Smooth muscle cell (in vitro differentiated cells): ENCODE measurements at regions not wholly inside any gene's neighbourhood (a gene's known extent, or its start where the extent isn't known, plus 50 kb on each side); places are given as distances from the start of the nearest gene placed in this dataset.

ENCODE experiments used
- DNase-seq: peaks from one replicate; lab custom pipeline; 2025; ENCODE audit not compliant: unreplicated experiment; lab: John Stamatoyannopoulos, UW
- H2AFZ ChIP-seq: fragments of 200-600 bp; sonication (generic); 2 replicates; pipeline ENCODE4 v1.6.0; 2016; ENCODE audit warnings: antibody characterized with exemption, low read depth, mild to moderate bottlenecking
- H3F3A ChIP-seq: fragments of 200-600 bp; sonication (generic); 2 replicates; pipeline ENCODE4 v1.6.0; 2017; ENCODE audit warnings: antibody characterized with exemption, low read depth
- H3K27ac ChIP-seq: fragments of 200-600 bp; sonication (generic); 2 replicates; pipeline ENCODE4 v1.5.1; 2016; ENCODE audit warnings: low read depth, mild to moderate bottlenecking
- H3K27me3 ChIP-seq: fragments of 200-600 bp; sonication (generic); 2 replicates; pipeline ENCODE4 v1.6.1; 2016; ENCODE audit warnings: low read depth, mild to moderate bottlenecking
- H3K36me3 ChIP-seq: fragments of 200-600 bp; sonication (generic); 2 replicates; pipeline ENCODE4 v1.5.1; 2016; ENCODE audit warnings: low read depth
- H3K4me1 ChIP-seq: fragments of 200-600 bp; sonication (generic); 2 replicates; pipeline ENCODE4 v1.5.1; 2016; ENCODE audit warnings: low read depth
- H3K4me2 ChIP-seq: fragments of 200-600 bp; sonication (generic); 2 replicates; pipeline ENCODE4 v1.6.0; 2016; ENCODE audit warnings: mild to moderate bottlenecking
- H3K4me3 ChIP-seq: fragments of 200-600 bp; sonication (generic); 2 replicates; pipeline ENCODE4 v1.5.1; 2016; ENCODE audit warnings: mild to moderate bottlenecking
- H3K79me2 ChIP-seq: fragments of 200-600 bp; sonication (generic); 2 replicates; pipeline ENCODE4 v1.6.0; 2016; ENCODE audit warnings: low read depth, mild to moderate bottlenecking
- H3K9ac ChIP-seq: fragments of 200-600 bp; sonication (generic); 2 replicates; pipeline ENCODE4 v1.6.0; 2016; ENCODE audit warnings: low read depth
- H3K9me3 ChIP-seq: fragments of 200-600 bp; sonication (generic); replicated peaks from 2 replicates; pipeline ENCODE4 v1.5.1; 2016; ENCODE audit warnings: low read depth
- H4K20me1 ChIP-seq: fragments of 200-600 bp; sonication (generic); 2 replicates; pipeline ENCODE4 v1.6.0; 2016; ENCODE audit warnings: low read depth
- CTCF ChIP-seq: fragments of 200-600 bp; sonication (generic); IDR thresholded peaks from 2 replicates; pipeline ENCODE4 v1.5.1; 2017; ENCODE audit warnings: borderline replicate concordance, mild to moderate bottlenecking, antibody characterized with exemption; ENCODE audit not compliant: insufficient read depth, poor library complexity, severe bottlenecking
- WGBS: methylation state at CpG from one replicate; pipeline ENCODE4 v1.1.7; 2016; ENCODE audit warnings: low lambda C conversion rate; 5-methylcytosine and 5-hydroxymethylcytosine counted together

GRCh38 chr18:65343571-65343970 lies 407.2 kb upstream of the CDH7 start:
- H4K20me1 ChIP-seq = no peaks in the 10 kb centered on the region
- no peaks in the 10 kb centered on the region for H3K79me2 ChIP-seq
- TF ChIP-seq CTCF = no peak
- no peak overlapping the region for H2AFZ ChIP-seq
- H3K27ac ChIP-seq = no peak overlapping the region
- 97% methylated on average over 5 of the region's 5 CpGs for WGBS
- H3K9ac ChIP-seq = no peak overlapping the region
- H3K4me2 ChIP-seq = no peak overlapping the region
- H3K9me3 ChIP-seq = no peaks in the 10 kb centered on the region
- H3F3A ChIP-seq = no peaks in the 10 kb centered on the region
- H3K4me1 ChIP-seq = no peaks in the 10 kb centered on the region
- H3K27me3 ChIP-seq = no peaks in the 10 kb centered on the region
- no peaks in the 10 kb centered on the region for H3K36me3 ChIP-seq
- no peak for DNase-seq
- no peak overlapping the region for H3K4me3 ChIP-seq

GRCh38 chr18:65336411-65336810 lies 414.4 kb upstream of the CDH7 start:
- DNase-seq = no peak
- H3K4me3 ChIP-seq = no peak overlapping the region
- H3K27ac ChIP-seq = no peak overlapping the region
- no peak overlapping the region for H3K9ac ChIP-seq
- H4K20me1 ChIP-seq = no peaks in the 10 kb centered on the region
- no peaks in the 10 kb centered on the region for H3F3A ChIP-seq
- H3K4me1 ChIP-seq = no peaks in the 10 kb centered on the region
- no peak for TF ChIP-seq CTCF
- no peaks in the 10 kb centered on the region for H3K36me3 ChIP-seq
- no peak overlapping the region for H3K4me2 ChIP-seq
- H2AFZ ChIP-seq = no peak overlapping the region
- no peaks in the 10 kb centered on the region for H3K27me3 ChIP-seq
- no peaks in the 10 kb centered on the region for H3K9me3 ChIP-seq
- 89% methylated on average over 3 of the region's 3 CpGs for WGBS
- no peaks in the 10 kb centered on the region for H3K79me2 ChIP-seq

GRCh38 chr18:65329010-65329409 lies 421.8 kb upstream of the CDH7 start:
- DNase-seq = no peak
- no peak overlapping the region for H3K27ac ChIP-seq
- H3K36me3 ChIP-seq = no peaks in the 10 kb centered on the region
- no peak overlapping the region for H3K4me3 ChIP-seq
- no peaks in the 10 kb centered on the region for H3K27me3 ChIP-seq
- no peak overlapping the region for H3K9ac ChIP-seq
- H3K4me2 ChIP-seq = no peak overlapping the region
- WGBS = 93% methylated on average over 2 of the region's 2 CpGs
- no peak for TF ChIP-seq CTCF
- H4K20me1 ChIP-seq = no peaks in the 10 kb centered on the region
- H3K4me1 ChIP-seq = no peaks in the 10 kb centered on the region
- no peaks in the 10 kb centered on the region for H3K79me2 ChIP-seq
- H2AFZ ChIP-seq = no peak overlapping the region
- no peaks in the 10 kb centered on the region for H3F3A ChIP-seq
- no peaks in the 10 kb centered on the region for H3K9me3 ChIP-seq

GRCh38 chr18:65326805-65327204 lies 424.0 kb upstream of the CDH7 start:
- Histone ChIP-seq H3K4me1 (no peaks in the 10 kb centered on the region), H3K36me3 (no peaks in the 10 kb centered on the region), H3K9me3 (no peaks in the 10 kb centered on the region), H3K4me2 (no peak overlapping the region), H3K9ac (no peak overlapping the region), H3K27me3 (no peaks in the 10 kb centered on the region), H3K79me2 (no peaks in the 10 kb centered on the region), H3K4me3 (no peak overlapping the region), H4K20me1 (no peaks in the 10 kb centered on the region), H2AFZ (no peak overlapping the region), H3F3A (no peaks in the 10 kb centered on the region), H3K27ac (no peak overlapping the region)
- DNase-seq = no peak
- TF ChIP-seq CTCF = no peak
